ENCODE measurements at regions not wholly inside any gene's neighbourhood (a gene's known extent, or its start where the extent isn't known, plus 50 kb on each side); places are given as distances from the start of the nearest gene placed in this dataset.

DNA sequence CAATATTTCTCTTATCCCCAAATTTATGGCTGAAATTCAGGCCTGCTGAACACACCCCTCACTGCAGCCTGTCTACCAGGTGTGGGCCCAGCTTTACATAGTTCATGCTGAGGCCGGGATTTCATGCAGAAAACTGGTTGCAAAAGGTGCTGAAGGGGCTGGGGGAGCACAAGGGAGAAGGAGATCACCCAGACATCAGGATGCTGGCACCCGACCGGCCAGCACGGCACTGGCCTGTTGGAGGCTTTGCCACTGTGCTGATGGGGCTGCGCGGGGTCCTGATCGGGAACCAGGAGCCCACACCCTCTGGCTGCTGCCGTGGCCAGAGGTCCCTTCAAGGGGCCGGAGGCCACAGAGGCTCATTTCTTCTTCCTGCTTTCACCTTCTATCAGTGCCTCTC lies 177.9 kb upstream of the C2CD4B start:
- TF ChIP-seq, protein P1, sequence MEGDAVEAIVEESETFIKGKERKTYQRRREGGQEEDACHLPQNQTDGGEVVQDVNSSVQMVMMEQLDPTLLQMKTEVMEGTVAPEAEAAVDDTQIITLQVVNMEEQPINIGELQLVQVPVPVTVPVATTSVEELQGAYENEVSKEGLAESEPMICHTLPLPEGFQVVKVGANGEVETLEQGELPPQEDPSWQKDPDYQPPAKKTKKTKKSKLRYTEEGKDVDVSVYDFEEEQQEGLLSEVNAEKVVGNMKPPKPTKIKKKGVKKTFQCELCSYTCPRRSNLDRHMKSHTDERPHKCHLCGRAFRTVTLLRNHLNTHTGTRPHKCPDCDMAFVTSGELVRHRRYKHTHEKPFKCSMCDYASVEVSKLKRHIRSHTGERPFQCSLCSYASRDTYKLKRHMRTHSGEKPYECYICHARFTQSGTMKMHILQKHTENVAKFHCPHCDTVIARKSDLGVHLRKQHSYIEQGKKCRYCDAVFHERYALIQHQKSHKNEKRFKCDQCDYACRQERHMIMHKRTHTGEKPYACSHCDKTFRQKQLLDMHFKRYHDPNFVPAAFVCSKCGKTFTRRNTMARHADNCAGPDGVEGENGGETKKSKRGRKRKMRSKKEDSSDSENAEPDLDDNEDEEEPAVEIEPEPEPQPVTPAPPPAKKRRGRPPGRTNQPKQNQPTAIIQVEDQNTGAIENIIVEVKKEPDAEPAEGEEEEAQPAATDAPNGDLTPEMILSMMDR (optimal IDR thresholded peaks at IDR 0.05 in 1 of 3, IDR thresholded peaks at IDR 0.05 in 1 of 3, conservative IDR thresholded peaks at IDR 0.05 in 1 of 3; ENCODE audit: extremely low read depth in 1 of 3, insufficient read depth in 2 of 3, low read length in 3 of 3), result no peak
- TF ChIP-seq EZH2 (IDR thresholded peaks at IDR 0.05; ENCODE audit: low read length), result no peak

All from keratinocyte (primary cell).